GM21515 (cell line): ENCODE measurements at regions not wholly inside any gene's neighbourhood (a gene's known extent, or its start where the extent isn't known, plus 50 kb on each side); places are given as distances from the start of the nearest gene placed in this dataset.

Experiments
- ATAC-seq: cut with Tn5 transposase; IDR thresholded peaks from one replicate; pipeline ENCODE4 v1.9.1; 2021; ENCODE audit not compliant: unreplicated experiment

GRCh38 chr6:14819840-14820420 lies 425.9 kb upstream of the JARID2 start:
- no peak for ATAC-seq

DNA sequence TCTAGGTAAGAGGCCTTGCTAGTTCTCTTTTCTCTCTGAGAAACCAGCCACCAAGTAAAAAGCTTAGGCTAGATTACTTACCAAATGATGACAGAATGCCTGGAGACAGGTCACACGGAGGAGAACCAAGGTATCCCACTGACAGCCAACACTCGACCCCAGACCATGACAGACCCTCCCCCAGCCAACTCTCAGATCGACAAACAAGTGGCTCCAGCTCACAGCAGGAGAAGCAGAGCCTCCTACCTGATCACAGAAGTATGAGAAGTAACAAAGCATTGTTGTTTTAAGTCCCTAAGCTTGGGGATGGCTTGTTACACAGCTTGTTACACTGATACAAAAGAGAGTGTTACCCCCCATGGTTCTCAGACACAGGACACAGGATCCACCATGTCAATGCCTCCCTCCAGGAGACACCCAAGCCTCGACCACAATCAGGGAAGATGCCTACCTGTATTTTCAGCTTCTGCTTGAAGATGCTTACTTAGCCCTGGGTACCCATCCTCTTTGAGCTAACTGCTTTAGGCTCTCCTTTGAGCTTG lies 423.8 kb upstream of the JARID2 start:
- no peak for ATAC-seq

- ATAC-seq, result no peak
These were observed 423.2 kb upstream of the JARID2 start for GRCh38 chr6:14822679-14823078.

DNA sequence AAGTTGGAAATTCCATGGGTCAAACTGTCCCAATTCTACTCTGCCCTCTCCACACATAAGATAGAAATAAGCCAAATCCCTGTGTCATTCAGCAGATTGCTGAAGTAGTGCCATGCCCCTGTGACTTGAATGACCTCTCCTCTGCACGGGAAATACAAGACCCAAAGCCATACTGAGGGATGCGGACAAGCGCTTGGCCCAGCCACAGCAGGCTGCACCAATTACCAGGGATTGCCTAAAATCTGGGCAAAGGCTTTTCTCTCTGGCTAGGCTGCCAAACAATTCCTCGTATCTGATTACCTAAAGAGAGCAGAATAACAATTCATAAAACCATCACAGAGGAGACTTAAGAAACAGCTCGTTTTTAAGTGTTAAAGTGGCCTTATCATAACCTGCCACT lies 421.8 kb upstream of the JARID2 start:
- ATAC-seq, result no peak

GRCh38 chr6:14824484-14825275 lies 421.2 kb upstream of the JARID2 start:
- no peak for ATAC-seq

DNA sequence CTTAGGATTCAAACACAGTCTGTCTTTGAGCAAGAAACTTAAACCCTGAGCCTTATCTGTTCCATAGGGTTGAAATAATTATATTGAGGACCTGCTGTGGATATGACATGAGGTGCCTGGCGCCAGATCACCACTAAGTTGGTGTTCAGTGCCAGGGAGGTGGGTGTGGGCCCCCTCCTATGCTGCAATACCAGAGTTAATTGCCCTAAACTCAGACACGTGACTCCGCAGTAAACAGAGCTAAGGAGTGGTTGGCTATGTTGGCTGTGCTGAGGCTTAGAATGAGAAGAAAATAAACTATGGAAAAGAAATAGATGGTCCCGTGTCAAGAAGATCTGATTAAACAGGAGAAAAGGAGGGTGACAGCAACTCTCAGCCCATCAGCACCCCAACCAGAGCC lies 419.4 kb upstream of the JARID2 start:
- no peak for ATAC-seq

DNA sequence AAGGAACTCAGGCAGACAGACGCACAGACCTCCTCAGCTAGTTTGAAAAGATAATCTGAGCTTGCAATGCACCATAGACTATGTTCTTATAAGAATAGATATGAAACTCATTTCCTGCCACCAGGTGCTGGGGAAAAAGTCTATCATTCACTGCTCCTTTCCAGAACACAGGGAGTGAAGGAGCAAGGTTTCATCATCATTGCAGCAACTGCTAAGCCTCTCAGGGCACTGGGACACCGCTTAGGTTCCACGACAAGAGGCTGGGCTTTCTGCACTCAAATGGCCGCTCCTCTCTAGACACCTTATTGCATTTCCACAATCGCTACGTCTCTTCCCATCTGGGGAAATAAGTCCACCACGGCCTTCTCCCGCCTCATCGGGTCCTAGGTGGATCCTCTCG lies 418.5 kb upstream of the JARID2 start:
- no peak for ATAC-seq

DNA sequence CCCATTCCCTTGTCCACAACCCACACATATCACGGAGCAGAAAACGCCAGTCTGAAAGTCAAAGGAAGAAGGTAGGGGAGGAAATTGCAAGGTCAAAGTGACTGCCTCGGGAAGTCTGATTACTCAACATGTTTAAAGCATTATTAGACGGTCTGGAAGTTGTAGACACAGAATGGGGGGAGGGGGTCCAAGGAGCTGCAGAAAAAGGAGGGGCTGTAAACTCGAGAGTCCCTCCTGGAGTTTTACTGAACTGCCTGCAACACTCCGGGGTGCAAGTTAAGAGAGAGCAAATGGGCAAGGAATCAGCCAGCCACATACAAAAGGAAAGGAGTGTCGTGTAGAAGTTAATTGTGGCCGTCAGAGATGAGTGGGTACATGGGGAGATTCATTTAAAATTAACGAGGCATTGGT lies 417.7 kb upstream of the JARID2 start:
- no peak for ATAC-seq

DNA sequence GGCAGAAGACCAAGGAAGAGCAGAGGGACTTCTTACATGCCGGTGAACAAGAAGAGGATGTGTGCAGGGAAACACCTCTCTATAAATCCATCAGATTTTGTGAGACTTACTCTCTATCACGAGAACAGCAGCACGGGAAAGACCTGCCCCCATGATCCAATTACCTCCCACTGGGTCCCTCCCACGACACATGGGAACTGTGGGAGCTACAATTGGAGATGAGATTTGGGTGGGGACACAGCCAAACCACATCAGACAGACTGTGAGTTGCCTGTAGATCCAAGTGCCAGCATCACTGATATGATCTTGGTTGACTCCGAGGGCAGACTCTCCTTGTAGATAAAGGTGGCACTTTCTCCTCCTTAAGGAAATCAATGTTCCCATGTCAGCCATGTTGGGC lies 414.8 kb upstream of the JARID2 start:
- no peak for ATAC-seq

DNA sequence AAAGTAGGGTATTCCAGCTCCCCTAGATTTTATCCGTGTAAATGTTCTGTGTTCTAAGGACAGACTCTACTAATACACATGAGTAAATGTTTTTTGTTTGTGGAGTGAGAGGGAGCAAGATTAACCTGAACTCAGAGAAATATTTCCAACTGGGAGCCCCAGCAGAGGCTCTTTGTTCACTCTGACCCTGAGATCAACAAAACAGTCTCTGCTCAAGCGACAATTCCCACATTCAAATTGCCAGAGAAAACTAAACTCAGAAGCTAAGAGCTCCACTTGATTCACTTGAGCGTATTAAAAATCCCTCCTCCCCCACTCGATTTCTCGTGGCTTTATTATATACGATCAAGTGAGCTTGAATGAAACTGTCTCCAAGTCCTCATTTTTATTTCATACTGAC lies 413.9 kb upstream of the JARID2 start:
- no peak for ATAC-seq

DNA sequence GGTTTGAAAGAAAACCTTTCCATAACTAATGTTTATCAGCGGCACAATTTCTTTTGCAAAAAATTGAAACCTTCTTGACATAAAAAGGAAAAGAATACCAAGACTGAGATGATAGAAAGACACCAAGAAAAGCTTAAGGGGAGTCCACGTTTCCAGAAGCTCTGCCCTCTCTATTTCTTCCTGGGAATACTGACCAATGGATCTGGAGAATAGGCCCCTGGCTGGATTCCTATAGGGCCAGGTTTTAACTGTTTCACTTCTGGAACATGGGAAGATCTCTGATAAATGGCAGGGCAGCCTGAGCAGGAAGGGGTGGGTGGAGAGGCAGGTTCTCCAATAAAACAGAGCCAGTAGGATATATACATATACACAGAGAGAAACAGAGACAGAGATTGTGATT lies 413.4 kb upstream of the JARID2 start:
- ATAC-seq, result no peak

DNA sequence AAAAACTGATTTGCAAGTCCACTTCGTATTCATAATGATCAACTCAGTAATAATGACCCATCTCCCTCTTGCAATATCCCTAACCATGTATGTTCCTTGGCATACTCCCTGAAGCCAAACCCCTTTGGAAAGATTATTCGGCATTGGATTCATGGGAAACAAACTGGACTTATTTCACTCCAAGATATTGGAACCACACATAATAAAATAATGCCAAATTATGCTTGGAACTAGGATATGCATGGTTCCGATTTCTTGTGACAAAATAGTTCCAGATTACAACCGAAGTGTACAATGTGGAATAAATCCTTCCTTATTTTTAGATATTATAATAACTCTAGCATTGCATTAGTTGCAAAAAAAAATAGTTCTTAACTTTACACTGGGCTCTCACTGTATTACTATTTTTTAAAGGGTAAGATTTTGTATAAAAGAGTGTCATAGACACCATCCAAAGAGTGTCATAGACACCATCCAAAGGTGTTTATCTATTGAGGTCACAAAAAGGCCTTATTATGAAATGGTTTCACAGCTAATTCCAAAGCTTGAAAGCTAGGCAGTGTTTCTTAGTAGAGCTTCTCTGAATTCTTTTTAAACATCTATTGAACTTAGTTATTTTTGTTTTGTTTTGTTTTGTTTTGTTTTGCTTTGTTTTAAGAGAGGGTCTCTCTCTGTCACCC lies 410.9 kb upstream of the JARID2 start:
- ATAC-seq, result no peak

DNA sequence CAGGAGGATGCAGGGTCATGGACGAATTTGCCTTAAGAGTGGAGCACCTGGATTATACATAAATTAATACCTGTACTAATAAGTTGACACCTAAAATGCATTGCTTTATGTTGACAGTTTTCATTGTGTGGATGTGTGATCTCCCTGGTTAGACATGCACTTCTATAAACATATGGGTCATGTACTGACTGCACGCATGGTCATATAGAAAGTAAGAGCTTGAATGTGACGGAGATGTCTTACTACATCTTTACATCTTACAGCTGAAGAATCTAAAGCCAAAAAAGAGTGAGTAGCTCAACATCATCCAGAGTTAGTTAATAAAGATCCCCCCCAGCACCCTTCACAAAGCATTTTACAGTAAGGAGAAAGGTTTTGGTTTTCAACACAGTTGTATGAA lies 408.4 kb upstream of the JARID2 start:
- ATAC-seq, result no peak

DNA sequence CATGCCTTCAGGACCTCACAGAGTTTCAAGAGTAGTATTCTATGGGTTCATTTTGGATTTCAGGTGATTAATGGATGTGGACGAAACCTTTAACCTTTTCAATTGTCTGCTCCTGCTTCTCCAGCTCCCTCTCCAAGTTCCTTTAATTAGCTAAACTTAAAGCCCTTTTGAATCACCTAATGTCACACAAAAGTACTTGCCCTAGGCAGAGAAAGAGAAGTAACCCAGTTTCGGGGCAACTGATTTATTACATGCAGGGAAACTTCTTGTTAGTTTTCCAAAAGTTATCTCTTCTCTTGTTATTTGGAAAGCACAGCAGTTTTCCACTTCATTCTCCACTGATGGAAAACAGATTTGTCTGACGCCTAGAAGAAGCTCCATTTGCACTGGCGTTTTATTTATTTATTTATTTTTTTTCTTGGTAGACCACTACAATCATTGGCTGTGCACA lies 407.7 kb upstream of the JARID2 start:
- ATAC-seq, result no peak

DNA sequence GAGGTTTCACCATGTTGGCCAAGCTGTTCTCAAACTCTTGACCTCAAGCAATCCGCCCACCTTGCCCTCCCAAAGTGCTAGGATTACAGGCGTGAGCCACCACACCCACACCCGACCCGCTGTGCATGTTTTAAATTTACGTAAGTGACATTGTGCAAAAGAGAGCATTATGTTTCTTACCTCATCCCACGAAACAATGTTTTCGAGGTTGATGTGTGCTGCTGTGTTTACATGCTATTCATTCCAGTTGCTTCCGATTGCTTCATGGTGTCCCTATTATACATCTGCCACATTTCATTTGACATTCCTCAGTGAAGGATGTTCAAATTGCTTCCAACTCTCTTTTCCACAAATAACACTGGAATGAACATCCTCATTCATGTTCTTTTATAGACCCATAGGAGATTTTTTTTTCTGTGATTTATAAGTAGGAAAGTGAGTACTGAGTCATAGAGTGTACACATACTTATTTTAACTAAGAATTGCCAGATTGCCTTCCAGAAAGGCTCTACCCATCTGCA lies 403.9 kb upstream of the JARID2 start:
- no peak for ATAC-seq

DNA sequence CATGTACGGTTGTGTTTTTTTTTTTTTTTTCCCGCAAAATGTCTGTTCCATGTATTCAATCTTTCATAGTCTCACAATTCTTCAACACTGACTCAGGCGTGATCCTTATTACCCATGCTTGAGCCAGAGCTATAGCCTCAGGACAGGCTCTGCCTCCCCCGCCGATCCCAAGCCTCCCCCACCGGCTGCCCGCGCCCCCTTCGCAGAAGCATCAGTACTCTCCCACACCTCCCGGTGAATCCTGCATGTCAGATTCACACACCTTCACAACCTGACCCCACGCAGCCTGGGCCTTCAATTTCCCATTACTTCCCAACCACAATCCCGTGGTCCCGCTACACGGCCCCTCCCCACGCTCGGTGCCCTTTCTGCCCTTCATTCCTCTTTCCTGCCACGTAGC lies 401.5 kb upstream of the JARID2 start:
- no peak for ATAC-seq

DNA sequence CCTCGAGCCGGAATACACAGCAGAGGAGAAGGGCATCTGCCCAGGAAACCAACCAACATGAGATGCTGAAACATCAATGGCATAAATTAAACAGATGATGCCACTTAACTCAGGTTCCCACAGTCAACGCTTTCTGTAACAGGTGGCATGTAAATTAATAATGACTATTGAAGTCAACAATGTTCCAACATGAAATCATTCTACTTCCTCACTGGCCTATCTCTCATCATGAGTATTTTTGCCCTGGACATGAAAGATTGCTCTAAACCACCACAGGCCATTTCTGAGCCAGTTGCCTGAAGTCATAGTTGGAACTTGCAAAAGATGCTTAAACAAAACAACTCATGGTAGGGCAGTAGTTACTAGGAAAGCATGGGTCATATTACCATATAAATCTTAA lies 397.9 kb upstream of the JARID2 start:
- no peak for ATAC-seq

GRCh38 chr6:14849185-14849584 lies 396.7 kb upstream of the JARID2 start:
- ATAC-seq, result no peak

DNA sequence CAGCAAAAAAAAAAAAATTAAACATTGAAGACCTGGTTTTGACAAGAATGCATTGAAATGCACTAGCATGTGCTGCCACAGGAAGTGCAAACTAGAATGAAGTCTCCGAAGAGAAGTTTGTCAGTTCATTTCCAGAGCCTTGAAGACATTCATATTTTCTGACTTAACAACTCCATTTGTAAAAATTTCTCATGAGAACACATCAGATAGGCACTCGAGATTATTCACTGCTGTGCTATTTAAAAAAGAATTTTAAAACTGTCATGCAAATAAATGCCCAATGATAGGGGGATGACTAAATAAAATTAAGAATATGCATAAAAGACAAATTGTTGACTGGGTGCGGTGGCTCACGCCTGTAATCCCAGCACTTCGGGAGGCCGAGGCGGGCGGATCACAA lies 394.6 kb upstream of the JARID2 start:
- ATAC-seq, result no peak

- ATAC-seq, result no peak
These were observed 393.5 kb upstream of the JARID2 start for GRCh38 chr6:14852375-14852774.

DNA sequence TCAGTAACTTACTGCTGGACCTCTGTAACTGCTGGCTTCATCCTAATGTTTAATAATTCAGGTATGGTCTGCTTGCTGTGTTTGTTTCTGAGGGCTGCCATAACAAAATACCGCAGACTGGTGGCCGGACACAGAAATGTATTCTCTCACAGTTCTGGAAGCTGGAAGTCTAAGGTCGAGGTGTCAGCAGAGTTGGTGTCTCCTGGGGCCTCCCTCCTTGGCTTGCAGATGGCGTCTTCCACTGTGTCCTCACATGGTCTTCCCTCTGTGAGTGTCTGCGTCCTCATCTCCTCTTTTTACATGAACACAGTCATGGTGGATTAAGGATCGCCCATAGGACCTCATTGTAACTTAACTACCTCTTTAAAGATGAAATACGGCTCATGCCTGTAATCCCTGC lies 389.7 kb upstream of the JARID2 start:
- no peak for ATAC-seq

GRCh38 chr6:14857001-14857400 lies 388.9 kb upstream of the JARID2 start:
- ATAC-seq, result no peak
